Retinal pigment epithelial cell (primary cell): ENCODE measurements at regions not wholly inside any gene's neighbourhood (a gene's known extent, or its start where the extent isn't known, plus 50 kb on each side); places are given as distances from the start of the nearest gene placed in this dataset.

ENCODE experiments used
- DNase-seq: peaks from one replicate; pipeline ENCODE4 v3.0.0-alpha.2; 2010; ENCODE audit warnings: low read depth
- H3K4me3 ChIP-seq: 2 replicates; pipeline ENCODE4 v1.5.1; 2011; ENCODE audit warnings: mild to moderate bottlenecking, low read length, control low read depth, moderate library complexity
- CTCF ChIP-seq: conservative IDR thresholded peaks from 2 replicates; pipeline ENCODE4 v1.5.1; 2011; ENCODE audit warnings: low read depth, low read length, control low read depth, inconsistent platforms

- TF ChIP-seq CTCF: no peak
- no peak for DNase-seq
- H3K4me3 ChIP-seq: no peak overlapping the region
Measured at GRCh38 chr18:51658436-51658835, 461.0 kb upstream of the MEX3C start.

- TF ChIP-seq CTCF: no peak
- H3K4me3 ChIP-seq: no peak overlapping the region
- peak; percentile 5 for DNase-seq
Measured at GRCh38 chr18:51659781-51660180, 462.3 kb upstream of the MEX3C start.

- H3K4me3 ChIP-seq: no peak overlapping the region
- DNase-seq: no peak
- TF ChIP-seq CTCF: no peak
Measured at GRCh38 chr18:51660188-51660715, 462.8 kb upstream of the MEX3C start.

GRCh38 chr18:51664236-51664635, 466.8 kb upstream of the MEX3C start:
- no peak overlapping the region for H3K4me3 ChIP-seq
- no peak for TF ChIP-seq CTCF
- DNase-seq: no peak

GRCh38 chr18:51666763-51667191, 469.3 kb upstream of the MEX3C start:
- no peak for TF ChIP-seq CTCF
- DNase-seq: peak; percentile 4
- H3K4me3 ChIP-seq: no peak overlapping the region

- no peak overlapping the region for H3K4me3 ChIP-seq
- no peak for DNase-seq
- TF ChIP-seq CTCF: peak; percentile 73
Measured at GRCh38 chr18:51668101-51668500, 470.6 kb upstream of the MEX3C start.

GRCh38 chr18:51668607-51669006, 471.1 kb upstream of the MEX3C start:
- no peak overlapping the region for H3K4me3 ChIP-seq
- no peak for DNase-seq
- no peak for TF ChIP-seq CTCF
